ENCODE measurements at regions not wholly inside any gene's neighbourhood (a gene's known extent, or its start where the extent isn't known, plus 50 kb on each side); places are given as distances from the start of the nearest gene placed in this dataset.
"Not testable (repeated sequence)": the region's sequence is repeated elsewhere in the genome, so short reads cannot be mapped to it uniquely, and the experiment has no call there.

GRCh38 chr9:2267181-2267745 lies 252.1 kb downstream of the SMARCA2 start:
- H3K27me3 Mint-ChIP-seq, result peaks cover 19% of the 10 kb centered on the region
- no peaks in the 10 kb centered on the region for H3K36me3 Mint-ChIP-seq
- no peaks in the 10 kb centered on the region for H3K9me3 Mint-ChIP-seq
- H3K27ac Mint-ChIP-seq, result no peak overlapping the region
- H3K4me1 Mint-ChIP-seq, result peaks cover 7% of the 10 kb centered on the region
- ATAC-seq (ENCODE audit: low read depth) (no peak), DNase-seq (no peak)
- no peak overlapping the region for H3K4me3 Mint-ChIP-seq
- POLR2A ChIA-PET, result no interaction called here

GRCh38 chr9:2269778-2270177 lies 254.6 kb downstream of the SMARCA2 start:
- Mint-ChIP-seq H3K27me3 (peaks cover 9% of the 10 kb centered on the region), H3K36me3 (no peaks in the 10 kb centered on the region), H3K4me1 (peaks cover 3% of the 10 kb centered on the region), H3K9me3 (no peaks in the 10 kb centered on the region), H3K27ac (no peak overlapping the region), H3K4me3 (no peak overlapping the region)
- POLR2A ChIA-PET, result no interaction called here
- DNase-seq (no peak), ATAC-seq (ENCODE audit: low read depth) (no peak)

GRCh38 chr9:2270565-2270964 lies 255.4 kb downstream of the SMARCA2 start:
- H3K4me3 Mint-ChIP-seq, result no peak overlapping the region
- no peak for DNase-seq
- H3K4me1 Mint-ChIP-seq, result peaks cover 3% of the 10 kb centered on the region
- no peak overlapping the region for H3K27ac Mint-ChIP-seq
- no peaks in the 10 kb centered on the region for H3K9me3 Mint-ChIP-seq
- peaks cover 9% of the 10 kb centered on the region for H3K27me3 Mint-ChIP-seq
- no peaks in the 10 kb centered on the region for H3K36me3 Mint-ChIP-seq
- POLR2A ChIA-PET, result no interaction called here
- ATAC-seq (ENCODE audit: low read depth), result no peak

- Mint-ChIP-seq H3K27me3 (peaks cover 8% of the 10 kb centered on the region), H3K4me3 (no peak overlapping the region), H3K9me3 (no peaks in the 10 kb centered on the region), H3K27ac (no peak overlapping the region), H3K4me1 (peaks cover 3% of the 10 kb centered on the region), H3K36me3 (no peaks in the 10 kb centered on the region)
- POLR2A ChIA-PET, result no interaction called here
- DNase-seq, result no peak
- ATAC-seq (ENCODE audit: low read depth), result no peak
These were observed 256.3 kb downstream of the SMARCA2 start for GRCh38 chr9:2271426-2271825.

- H3K9me3 Mint-ChIP-seq, result no peaks in the 10 kb centered on the region
- POLR2A ChIA-PET, result no interaction called here
- no peaks in the 10 kb centered on the region for H3K36me3 Mint-ChIP-seq
- no peaks in the 10 kb centered on the region for H3K27me3 Mint-ChIP-seq
- peaks cover 3% of the 10 kb centered on the region for H3K4me1 Mint-ChIP-seq
- ATAC-seq (ENCODE audit: low read depth) (no peak), DNase-seq (no peak)
- no peak overlapping the region for H3K4me3 Mint-ChIP-seq
- no peak overlapping the region for H3K27ac Mint-ChIP-seq
These were observed 259.6 kb downstream of the SMARCA2 start for GRCh38 chr9:2274762-2275161.

- no peak for DNase-seq
- H3K4me1 Mint-ChIP-seq, result peaks cover under 1% of the 10 kb centered on the region
- no peaks in the 10 kb centered on the region for H3K9me3 Mint-ChIP-seq
- no peaks in the 10 kb centered on the region for H3K36me3 Mint-ChIP-seq
- POLR2A ChIA-PET, result no interaction called here
- H3K4me3 Mint-ChIP-seq, result no peak overlapping the region
- no peak for ATAC-seq (ENCODE audit: low read depth)
- no peak overlapping the region for H3K27ac Mint-ChIP-seq
- H3K27me3 Mint-ChIP-seq, result no peaks in the 10 kb centered on the region
These were observed 261.1 kb downstream of the SMARCA2 start for GRCh38 chr9:2276296-2276695.

- H3K36me3 Mint-ChIP-seq; H3K4me1 Mint-ChIP-seq; DNase-seq; ATAC-seq (ENCODE audit: low read depth); H3K27me3 Mint-ChIP-seq; H3K4me3 Mint-ChIP-seq; H3K27ac Mint-ChIP-seq; POLR2A ChIA-PET; H3K9me3 Mint-ChIP-seq: not testable (repeated sequence)
These were observed 262.0 kb downstream of the SMARCA2 start for GRCh38 chr9:2277133-2277532.

- H3K4me1 Mint-ChIP-seq; ATAC-seq (ENCODE audit: low read depth); H3K4me3 Mint-ChIP-seq; DNase-seq; H3K27ac Mint-ChIP-seq; H3K36me3 Mint-ChIP-seq; H3K27me3 Mint-ChIP-seq; H3K9me3 Mint-ChIP-seq; POLR2A ChIA-PET: not testable (repeated sequence)
These were observed 262.5 kb downstream of the SMARCA2 start for GRCh38 chr9:2277644-2278043.

- H3K4me3 Mint-ChIP-seq; H3K27ac Mint-ChIP-seq; H3K36me3 Mint-ChIP-seq; H3K27me3 Mint-ChIP-seq; DNase-seq; ATAC-seq (ENCODE audit: low read depth); POLR2A ChIA-PET; H3K4me1 Mint-ChIP-seq; H3K9me3 Mint-ChIP-seq: not testable (repeated sequence)
These were observed 264.0 kb downstream of the SMARCA2 start for GRCh38 chr9:2279138-2279537.

- Mint-ChIP-seq H3K27me3 (peaks cover 2% of the 10 kb centered on the region), H3K27ac (no peak overlapping the region), H3K9me3 (no peaks in the 10 kb centered on the region), H3K36me3 (no peaks in the 10 kb centered on the region), H3K4me3 (no peak overlapping the region), H3K4me1 (no peaks in the 10 kb centered on the region)
- ATAC-seq (ENCODE audit: low read depth) (no peak), DNase-seq (no peak)
- POLR2A ChIA-PET, result no interaction called here
These were observed 266.1 kb downstream of the SMARCA2 start for GRCh38 chr9:2281031-2281802.

- POLR2A ChIA-PET, result no interaction called here
- Mint-ChIP-seq H3K4me1 (no peaks in the 10 kb centered on the region), H3K27me3 (peaks cover 2% of the 10 kb centered on the region), H3K4me3 (no peak overlapping the region), H3K36me3 (no peaks in the 10 kb centered on the region), H3K27ac (no peak overlapping the region), H3K9me3 (no peaks in the 10 kb centered on the region)
- ATAC-seq (ENCODE audit: low read depth) (no peak), DNase-seq (no peak)
These were observed 266.6 kb downstream of the SMARCA2 start for GRCh38 chr9:2281803-2282185.

- no peak overlapping the region for H3K4me3 Mint-ChIP-seq
- peaks cover 7% of the 10 kb centered on the region for H3K27me3 Mint-ChIP-seq
- POLR2A ChIA-PET, result no interaction called here
- no peak overlapping the region for H3K27ac Mint-ChIP-seq
- no peaks in the 10 kb centered on the region for H3K9me3 Mint-ChIP-seq
- no peak for ATAC-seq (ENCODE audit: low read depth)
- H3K4me1 Mint-ChIP-seq, result no peaks in the 10 kb centered on the region
- no peaks in the 10 kb centered on the region for H3K36me3 Mint-ChIP-seq
- no peak for DNase-seq
These were observed 269.6 kb downstream of the SMARCA2 start for GRCh38 chr9:2284770-2285169.

- ATAC-seq (ENCODE audit: low read depth) (no peak), DNase-seq (no peak)
- H3K9me3 Mint-ChIP-seq, result no peaks in the 10 kb centered on the region
- no peaks in the 10 kb centered on the region for H3K4me1 Mint-ChIP-seq
- peaks cover 7% of the 10 kb centered on the region for H3K27me3 Mint-ChIP-seq
- no peak overlapping the region for H3K4me3 Mint-ChIP-seq
- H3K36me3 Mint-ChIP-seq, result no peaks in the 10 kb centered on the region
- POLR2A ChIA-PET, result no interaction called here
- no peak overlapping the region for H3K27ac Mint-ChIP-seq
These were observed 270.5 kb downstream of the SMARCA2 start for GRCh38 chr9:2285416-2286332.

- H3K4me1 Mint-ChIP-seq, result no peaks in the 10 kb centered on the region
- H3K36me3 Mint-ChIP-seq, result no peaks in the 10 kb centered on the region
- no peak overlapping the region for H3K27ac Mint-ChIP-seq
- no peak overlapping the region for H3K4me3 Mint-ChIP-seq
- ATAC-seq (ENCODE audit: low read depth) (no peak), DNase-seq (no peak)
- POLR2A ChIA-PET, result no interaction called here
- H3K27me3 Mint-ChIP-seq, result peaks cover 7% of the 10 kb centered on the region
- no peaks in the 10 kb centered on the region for H3K9me3 Mint-ChIP-seq
These were observed 271.2 kb downstream of the SMARCA2 start for GRCh38 chr9:2286333-2286705.
